ENCODE measurements at regions not wholly inside any gene's neighbourhood (a gene's known extent, or its start where the extent isn't known, plus 50 kb on each side); places are given as distances from the start of the nearest gene placed in this dataset.
"Not testable (repeated sequence)": the region's sequence is repeated elsewhere in the genome, so short reads cannot be mapped to it uniquely, and the experiment has no call there.

DNA sequence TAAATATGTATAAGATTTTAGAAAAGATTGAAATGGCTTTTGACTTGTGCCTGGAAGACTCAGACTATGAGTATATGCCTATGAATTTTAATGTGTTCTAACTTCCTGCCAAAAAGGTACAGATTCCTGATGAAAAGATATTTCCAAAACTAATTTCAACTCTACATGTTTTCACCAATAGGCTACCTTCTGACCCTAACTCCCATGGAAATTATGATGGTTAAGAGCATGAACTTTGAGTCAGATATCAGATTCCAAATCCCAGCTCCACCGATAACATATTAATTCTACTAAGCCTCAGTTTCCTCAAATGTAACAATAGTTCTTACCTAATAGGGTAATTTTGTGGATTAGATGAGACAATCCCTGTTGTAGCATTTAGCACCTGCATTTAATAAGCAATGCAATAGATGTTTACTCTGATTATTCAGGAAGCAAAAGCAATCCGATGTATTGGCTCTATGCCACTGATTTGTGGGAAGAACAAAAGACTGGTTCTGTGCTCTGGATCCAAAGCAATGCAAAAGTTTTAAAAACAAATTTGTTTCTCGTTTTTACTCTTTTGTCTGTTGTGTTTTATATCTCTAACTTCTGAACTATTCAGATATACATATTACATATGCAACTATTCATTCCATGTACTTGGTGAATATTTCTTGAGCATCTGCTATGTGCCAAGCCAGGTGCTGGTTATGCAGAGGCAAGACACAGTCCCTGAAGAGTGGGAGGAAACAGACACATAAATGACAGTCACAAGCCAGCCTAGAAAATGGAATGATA lies 115.4 kb downstream of the GATA6 start:
- H3K27me3 ChIP-seq (ENCODE audit: control insufficient read depth in 4 of 4, insufficient read depth in 4 of 4, low read length in 3 of 4): no peaks in the 10 kb centered on the region
- no peaks in the 10 kb centered on the region for H3K9me3 ChIP-seq (ENCODE audit: control insufficient read depth in 4 of 4, low read length in 3 of 4)
- H3K4me1 ChIP-seq (ENCODE audit: control insufficient read depth in 4 of 4, insufficient read depth in 4 of 4, low read length in 3 of 4): peaks cover 2 to 14% (median 14%) of the 10 kb centered on the region in 4 donors
- WGBS: 63% methylated on average over 3 of the region's 3 CpGs
- DNase-seq (ENCODE audit: low spot score): no peak
- H3K36me3 ChIP-seq (ENCODE audit: control insufficient read depth in 4 of 4, insufficient read depth in 3 of 4, low read depth in 1 of 4, low read length in 3 of 4): no peaks in the 10 kb centered on the region
- H3K4me3 ChIP-seq (ENCODE audit: low read depth in 1 of 3, low read length in 3 of 3): no peak overlapping the region
- H3K9ac ChIP-seq (ENCODE audit: low read depth in 1 of 2, low read length in 2 of 2): no peak overlapping the region
- peak overlapping the region; percentile 7 to 17 for H3K27ac ChIP-seq (ENCODE audit: low read depth in 1 of 2, low read length in 2 of 2)
- TF ChIP-seq CTCF (IDR thresholded peaks at IDR 0.05; ENCODE audit: low read depth, low read length, missing input control) (no peak), JUND (IDR thresholded peaks at IDR 0.05) (no peak), ATF3 (IDR thresholded peaks at IDR 0.05) (peak; percentile 10), TAF1 (conservative IDR thresholded peaks at IDR 0.05) (no peak), FOXA2 (IDR thresholded peaks at IDR 0.05) (no peak)

DNA sequence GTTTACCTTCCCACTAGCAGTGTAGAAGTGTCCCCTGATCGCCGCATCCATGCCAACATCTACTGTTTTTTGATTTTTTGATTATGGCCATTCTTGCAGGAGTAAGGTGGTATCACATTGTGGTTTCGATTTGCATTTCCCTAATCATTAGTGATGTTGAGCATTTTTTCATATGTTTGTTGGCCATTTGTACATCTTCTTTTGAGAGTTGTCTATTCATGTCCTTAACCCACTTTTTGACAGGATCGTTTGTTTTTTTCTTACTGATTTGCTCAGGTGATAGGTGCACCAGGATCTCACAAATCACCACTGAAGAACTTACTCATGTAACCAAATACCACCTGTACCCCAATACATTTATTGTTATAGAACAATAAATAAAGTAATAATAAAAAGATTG lies 114.5 kb downstream of the GATA6 start:
- H3K4me1 ChIP-seq (ENCODE audit: control insufficient read depth in 4 of 4, insufficient read depth in 4 of 4, low read length in 3 of 4): peaks cover 2 to 14% (median 14%) of the 10 kb centered on the region in 4 donors
- not testable (repeated sequence) for H3K4me3 ChIP-seq (ENCODE audit: low read depth in 1 of 3, low read length in 3 of 3); DNase-seq (ENCODE audit: low spot score); H3K9ac ChIP-seq (ENCODE audit: low read depth in 1 of 2, low read length in 2 of 2); H3K27me3 ChIP-seq (ENCODE audit: control insufficient read depth in 4 of 4, insufficient read depth in 4 of 4, low read length in 3 of 4); H3K9me3 ChIP-seq (ENCODE audit: control insufficient read depth in 4 of 4, low read length in 3 of 4); H3K36me3 ChIP-seq (ENCODE audit: control insufficient read depth in 4 of 4, insufficient read depth in 3 of 4, low read depth in 1 of 4, low read length in 3 of 4); H3K27ac ChIP-seq (ENCODE audit: low read depth in 1 of 2, low read length in 2 of 2)
- WGBS: 95% methylated on average over 4 of the region's 4 CpGs

DNA sequence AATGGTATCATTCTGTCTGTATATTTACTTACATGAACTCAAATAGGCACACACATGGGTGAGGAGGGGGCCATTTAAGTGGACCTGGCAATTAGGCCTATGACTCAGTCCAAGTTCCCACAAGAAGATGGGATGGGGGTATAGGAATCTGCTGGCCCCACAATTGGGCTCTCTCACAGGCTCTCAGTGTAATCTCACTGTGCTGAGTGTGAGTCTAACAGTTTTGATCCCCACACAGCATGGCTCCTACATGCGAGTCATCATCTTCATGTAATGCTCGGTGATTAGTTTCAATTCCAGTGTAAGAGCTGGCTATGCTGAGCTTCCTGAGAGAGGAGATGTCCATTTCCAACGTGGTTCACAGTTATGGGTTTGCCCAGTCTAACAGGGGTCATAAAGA lies 114.0 kb downstream of the GATA6 start:
- Histone ChIP-seq H3K9me3 (ENCODE audit: control insufficient read depth in 4 of 4, low read length in 3 of 4) (no peaks in the 10 kb centered on the region), H3K27me3 (ENCODE audit: control insufficient read depth in 4 of 4, insufficient read depth in 4 of 4, low read length in 3 of 4) (no peaks in the 10 kb centered on the region), H3K4me3 (ENCODE audit: low read depth in 1 of 3, low read length in 3 of 3) (no peak overlapping the region), H3K9ac (ENCODE audit: low read depth in 1 of 2, low read length in 2 of 2) (no peak overlapping the region), H3K27ac (ENCODE audit: low read depth in 1 of 2, low read length in 2 of 2) (no peak overlapping the region), H3K4me1 (ENCODE audit: control insufficient read depth in 4 of 4, insufficient read depth in 4 of 4, low read length in 3 of 4) (peaks cover 2 to 14% (median 14%) of the 10 kb centered on the region in 4 donors), H3K36me3 (ENCODE audit: control insufficient read depth in 4 of 4, insufficient read depth in 3 of 4, low read depth in 1 of 4, low read length in 3 of 4) (no peaks in the 10 kb centered on the region)
- DNase-seq (ENCODE audit: low spot score): no peak
- 88% methylated on average over 3 of the region's 3 CpGs for WGBS
- TF ChIP-seq MAX (IDR thresholded peaks at IDR 0.05): no peak
- no peak for TF ChIP-seq ZBTB33 (IDR thresholded peaks at IDR 0.05)
- TF ChIP-seq ATF3 (IDR thresholded peaks at IDR 0.05): no peak
- TF ChIP-seq SP1 (IDR thresholded peaks at IDR 0.05): no peak
- no peak for TF ChIP-seq REST (IDR thresholded peaks at IDR 0.05)
- no peak for TF ChIP-seq FOXA2 (IDR thresholded peaks at IDR 0.05)
- no peak for TF ChIP-seq NR2F2 (IDR thresholded peaks at IDR 0.05)
- TF ChIP-seq CTCF (IDR thresholded peaks at IDR 0.05; ENCODE audit: low read depth, low read length, missing input control): no peak
- TF ChIP-seq HNF4A (conservative IDR thresholded peaks at IDR 0.05): no peak
- TF ChIP-seq EGR1 (IDR thresholded peaks at IDR 0.05; ENCODE audit: low read depth in 2 of 2): no peak
- no peak for TF ChIP-seq TAF1 (conservative IDR thresholded peaks at IDR 0.05)
- no peak for TF ChIP-seq RXRA (IDR thresholded peaks at IDR 0.05)
- no peak for TF ChIP-seq RAD21 (IDR thresholded peaks at IDR 0.05)
- TF ChIP-seq GABPA (IDR thresholded peaks at IDR 0.05 in 1 of 2, conservative IDR thresholded peaks at IDR 0.05 in 1 of 2): no peak
- TF ChIP-seq JUND (IDR thresholded peaks at IDR 0.05): no peak
- TF ChIP-seq FOXA1 (IDR thresholded peaks at IDR 0.05): no peak

Data from liver (tissue), 8 donors.